ENCODE measurements at regions not wholly inside any gene's neighbourhood (a gene's known extent, or its start where the extent isn't known, plus 50 kb on each side); places are given as distances from the start of the nearest gene placed in this dataset.

- DNase-seq = no peak
Measured at GRCh38 chr3:28743271-28743670, 394.6 kb upstream of the AZI2 start.

- DNase-seq = no peak
Measured at GRCh38 chr3:28743831-28744230, 395.2 kb upstream of the AZI2 start.

- DNase-seq = no peak
Measured at GRCh38 chr3:28745436-28745835, 396.8 kb upstream of the AZI2 start.

GRCh38 chr3:28745916-28746617 is 397.4 kb upstream of the AZI2 start:
- peak; percentile 74 for DNase-seq

GRCh38 chr3:28746990-28747389 is 398.4 kb upstream of the AZI2 start:
- DNase-seq = no peak

GRCh38 chr3:28751864-28752263 is 403.2 kb upstream of the AZI2 start:
- DNase-seq = no peak

GRCh38 chr3:28752290-28752689 is 403.7 kb upstream of the AZI2 start:
- no peak for DNase-seq

GRCh38 chr3:28756056-28756455 is 407.4 kb upstream of the AZI2 start:
- peak; percentile 36 for DNase-seq

GRCh38 chr3:28758115-28758514 is 409.5 kb upstream of the AZI2 start:
- no peak for DNase-seq

GRCh38 chr3:28761375-28761774 is 412.8 kb upstream of the AZI2 start:
- DNase-seq = peak; percentile 52

GRCh38 chr3:28765194-28765593 is 416.6 kb upstream of the AZI2 start:
- no peak for DNase-seq

GRCh38 chr3:28768439-28768838 is 419.8 kb upstream of the AZI2 start:
- DNase-seq = no peak

GRCh38 chr3:28777806-28778475 is 429.3 kb upstream of the AZI2 start:
- no peak for DNase-seq

- DNase-seq = no peak
Measured at GRCh38 chr3:28780480-28780879, 431.9 kb upstream of the AZI2 start.

GRCh38 chr3:28781053-28781452 is 432.4 kb upstream of the AZI2 start:
- no peak for DNase-seq

- DNase-seq = no peak
Measured at GRCh38 chr3:28786446-28786845, 437.8 kb upstream of the AZI2 start.

GRCh38 chr3:28788571-28788970 is 439.9 kb upstream of the AZI2 start:
- no peak for DNase-seq

GRCh38 chr3:28791713-28792255 is 443.2 kb upstream of the AZI2 start:
- DNase-seq = peak; percentile 42

GRCh38 chr3:28792604-28793003 is 444.0 kb upstream of the AZI2 start:
- no peak for DNase-seq

- no peak for DNase-seq
Measured at GRCh38 chr3:28799084-28799483, 450.5 kb upstream of the AZI2 start.

GRCh38 chr3:28800203-28800602 is 451.6 kb upstream of the AZI2 start:
- DNase-seq = no peak

GRCh38 chr3:28808068-28808467 is 459.4 kb upstream of the AZI2 start:
- no peak for DNase-seq

GRCh38 chr3:28816017-28816416 is 464.9 kb upstream of the RBMS3 start:
- DNase-seq = no peak

- no peak for DNase-seq
Measured at GRCh38 chr3:28824316-28824715, 456.6 kb upstream of the RBMS3 start.

GRCh38 chr3:28826840-28827239 is 454.0 kb upstream of the RBMS3 start:
- DNase-seq = no peak
